Adrenal gland (tissue), 5 donors: ENCODE measurements at regions not wholly inside any gene's neighbourhood (a gene's known extent, or its start where the extent isn't known, plus 50 kb on each side); places are given as distances from the start of the nearest gene placed in this dataset.

Experiments used
- CTCF ChIP-seq, 6 experiments: fragments of 450-650 bp in 4 of 6; fragments of 200-600 bp in 2 of 6; sonication (generic) in 1 of 6; IDR thresholded peaks; 1 replicate in 5 of 6; 2 replicates in 1 of 6; pipeline versions ENCODE4 v1.5.1 to v1.8.0; 2016 to 2021; ENCODE audit warnings: antibody characterized with exemption in 6 of 6, mild to moderate bottlenecking in 2 of 6, moderate library complexity in 1 of 6
- POLR2A ChIP-seq, 2 donors: fragments of 450-650 bp; IDR thresholded peaks; one replicate each; pipeline ENCODE4 v1.6.1; 2017; ENCODE audit warnings: antibody characterized with exemption in 2 of 2, mild to moderate bottlenecking in 2 of 2, moderate library complexity in 1 of 2
- donor health status: DM: no; HTN: no; CAD: no.

GRCh38 chr14:94989946-94990345, 167.4 kb downstream of the DICER1 start:
- TF ChIP-seq CTCF (IDR thresholded peaks at IDR 0.05), result no peak
- TF ChIP-seq POLR2A (IDR thresholded peaks at IDR 0.05), result no peak
